ENCODE measurements at regions not wholly inside any gene's neighbourhood (a gene's known extent, or its start where the extent isn't known, plus 50 kb on each side); places are given as distances from the start of the nearest gene placed in this dataset.

DNA sequence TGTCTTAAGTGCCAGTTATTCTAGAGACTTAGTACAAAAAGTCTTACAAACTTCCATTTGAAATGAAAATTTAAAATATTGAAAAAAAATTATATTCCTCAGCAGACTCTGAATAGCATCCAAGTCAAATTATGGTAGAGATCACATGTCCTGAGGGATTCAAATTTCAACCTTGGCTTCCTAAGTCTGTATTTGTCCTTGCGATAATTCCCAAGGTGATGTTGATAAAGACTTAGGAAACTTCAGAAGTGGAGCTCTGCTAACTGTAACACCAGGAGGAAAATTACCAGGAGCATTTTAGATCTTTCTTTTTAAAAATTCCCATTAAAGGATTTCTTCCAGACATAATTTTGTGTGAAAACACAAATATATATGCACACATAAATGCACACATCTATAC is 178.3 kb downstream of the IPO8 start:
- TF ChIP-seq, protein P1, sequence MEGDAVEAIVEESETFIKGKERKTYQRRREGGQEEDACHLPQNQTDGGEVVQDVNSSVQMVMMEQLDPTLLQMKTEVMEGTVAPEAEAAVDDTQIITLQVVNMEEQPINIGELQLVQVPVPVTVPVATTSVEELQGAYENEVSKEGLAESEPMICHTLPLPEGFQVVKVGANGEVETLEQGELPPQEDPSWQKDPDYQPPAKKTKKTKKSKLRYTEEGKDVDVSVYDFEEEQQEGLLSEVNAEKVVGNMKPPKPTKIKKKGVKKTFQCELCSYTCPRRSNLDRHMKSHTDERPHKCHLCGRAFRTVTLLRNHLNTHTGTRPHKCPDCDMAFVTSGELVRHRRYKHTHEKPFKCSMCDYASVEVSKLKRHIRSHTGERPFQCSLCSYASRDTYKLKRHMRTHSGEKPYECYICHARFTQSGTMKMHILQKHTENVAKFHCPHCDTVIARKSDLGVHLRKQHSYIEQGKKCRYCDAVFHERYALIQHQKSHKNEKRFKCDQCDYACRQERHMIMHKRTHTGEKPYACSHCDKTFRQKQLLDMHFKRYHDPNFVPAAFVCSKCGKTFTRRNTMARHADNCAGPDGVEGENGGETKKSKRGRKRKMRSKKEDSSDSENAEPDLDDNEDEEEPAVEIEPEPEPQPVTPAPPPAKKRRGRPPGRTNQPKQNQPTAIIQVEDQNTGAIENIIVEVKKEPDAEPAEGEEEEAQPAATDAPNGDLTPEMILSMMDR (tag by site-specific recombination; IDR thresholded peaks at IDR 0.05), result no peak
- TF ChIP-seq, protein P2, sequence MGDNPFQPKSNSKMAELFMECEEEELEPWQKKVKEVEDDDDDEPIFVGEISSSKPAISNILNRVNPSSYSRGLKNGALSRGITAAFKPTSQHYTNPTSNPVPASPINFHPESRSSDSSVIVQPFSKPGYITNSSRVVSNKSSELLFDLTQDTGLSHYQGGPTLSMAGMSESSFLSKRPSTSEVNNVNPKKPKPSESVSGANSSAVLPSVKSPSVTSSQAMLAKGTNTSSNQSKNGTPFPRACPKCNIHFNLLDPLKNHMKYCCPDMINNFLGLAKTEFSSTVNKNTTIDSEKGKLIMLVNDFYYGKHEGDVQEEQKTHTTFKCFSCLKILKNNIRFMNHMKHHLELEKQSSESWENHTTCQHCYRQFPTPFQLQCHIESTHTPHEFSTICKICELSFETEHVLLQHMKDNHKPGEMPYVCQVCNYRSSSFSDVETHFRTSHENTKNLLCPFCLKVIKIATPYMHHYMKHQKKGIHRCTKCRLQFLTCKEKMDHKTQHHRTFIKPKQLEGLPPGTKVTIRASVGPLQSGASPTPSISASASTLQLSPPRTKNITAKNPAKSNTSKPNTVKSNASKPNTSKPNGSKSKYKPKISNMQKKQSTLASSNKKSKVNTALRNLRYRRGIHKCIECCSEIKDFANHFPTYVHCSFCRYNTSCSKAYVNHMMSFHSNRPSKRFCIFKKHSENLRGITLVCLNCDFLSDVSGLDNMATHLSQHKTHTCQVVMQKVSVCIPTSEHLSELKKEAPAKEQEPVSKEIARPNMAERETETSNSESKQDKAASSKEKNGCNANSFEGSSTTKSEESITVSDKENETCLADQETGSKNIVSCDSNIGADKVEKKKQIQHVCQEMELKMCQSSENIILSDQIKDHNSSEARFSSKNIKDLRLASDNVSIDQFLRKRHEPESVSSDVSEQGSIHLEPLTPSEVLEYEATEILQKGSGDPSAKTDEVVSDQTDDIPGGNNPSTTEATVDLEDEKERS (tag by site-specific recombination; IDR thresholded peaks at IDR 0.05), result no peak
- TF ChIP-seq, protein P3, sequence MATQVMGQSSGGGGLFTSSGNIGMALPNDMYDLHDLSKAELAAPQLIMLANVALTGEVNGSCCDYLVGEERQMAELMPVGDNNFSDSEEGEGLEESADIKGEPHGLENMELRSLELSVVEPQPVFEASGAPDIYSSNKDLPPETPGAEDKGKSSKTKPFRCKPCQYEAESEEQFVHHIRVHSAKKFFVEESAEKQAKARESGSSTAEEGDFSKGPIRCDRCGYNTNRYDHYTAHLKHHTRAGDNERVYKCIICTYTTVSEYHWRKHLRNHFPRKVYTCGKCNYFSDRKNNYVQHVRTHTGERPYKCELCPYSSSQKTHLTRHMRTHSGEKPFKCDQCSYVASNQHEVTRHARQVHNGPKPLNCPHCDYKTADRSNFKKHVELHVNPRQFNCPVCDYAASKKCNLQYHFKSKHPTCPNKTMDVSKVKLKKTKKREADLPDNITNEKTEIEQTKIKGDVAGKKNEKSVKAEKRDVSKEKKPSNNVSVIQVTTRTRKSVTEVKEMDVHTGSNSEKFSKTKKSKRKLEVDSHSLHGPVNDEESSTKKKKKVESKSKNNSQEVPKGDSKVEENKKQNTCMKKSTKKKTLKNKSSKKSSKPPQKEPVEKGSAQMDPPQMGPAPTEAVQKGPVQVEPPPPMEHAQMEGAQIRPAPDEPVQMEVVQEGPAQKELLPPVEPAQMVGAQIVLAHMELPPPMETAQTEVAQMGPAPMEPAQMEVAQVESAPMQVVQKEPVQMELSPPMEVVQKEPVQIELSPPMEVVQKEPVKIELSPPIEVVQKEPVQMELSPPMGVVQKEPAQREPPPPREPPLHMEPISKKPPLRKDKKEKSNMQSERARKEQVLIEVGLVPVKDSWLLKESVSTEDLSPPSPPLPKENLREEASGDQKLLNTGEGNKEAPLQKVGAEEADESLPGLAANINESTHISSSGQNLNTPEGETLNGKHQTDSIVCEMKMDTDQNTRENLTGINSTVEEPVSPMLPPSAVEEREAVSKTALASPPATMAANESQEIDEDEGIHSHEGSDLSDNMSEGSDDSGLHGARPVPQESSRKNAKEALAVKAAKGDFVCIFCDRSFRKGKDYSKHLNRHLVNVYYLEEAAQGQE (tag by site-specific recombination; IDR thresholded peaks at IDR 0.05), result no peak
- TF ChIP-seq ZNF366 (tag by site-specific recombination; conservative IDR thresholded peaks at IDR 0.05) (no peak), ZNF416 (tag by site-specific recombination; IDR thresholded peaks at IDR 0.05) (no peak), ZEB2 (tag by site-specific recombination; IDR thresholded peaks at IDR 0.05) (no peak)
- TF ChIP-seq, protein P4, sequence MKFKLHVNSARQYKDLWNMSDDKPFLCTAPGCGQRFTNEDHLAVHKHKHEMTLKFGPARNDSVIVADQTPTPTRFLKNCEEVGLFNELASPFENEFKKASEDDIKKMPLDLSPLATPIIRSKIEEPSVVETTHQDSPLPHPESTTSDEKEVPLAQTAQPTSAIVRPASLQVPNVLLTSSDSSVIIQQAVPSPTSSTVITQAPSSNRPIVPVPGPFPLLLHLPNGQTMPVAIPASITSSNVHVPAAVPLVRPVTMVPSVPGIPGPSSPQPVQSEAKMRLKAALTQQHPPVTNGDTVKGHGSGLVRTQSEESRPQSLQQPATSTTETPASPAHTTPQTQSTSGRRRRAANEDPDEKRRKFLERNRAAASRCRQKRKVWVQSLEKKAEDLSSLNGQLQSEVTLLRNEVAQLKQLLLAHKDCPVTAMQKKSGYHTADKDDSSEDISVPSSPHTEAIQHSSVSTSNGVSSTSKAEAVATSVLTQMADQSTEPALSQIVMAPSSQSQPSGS (tag by site-specific recombination; IDR thresholded peaks at IDR 0.05; ENCODE audit: low read depth), result no peak

Measured in HEK293 (cell line).